ENCODE measurements at regions not wholly inside any gene's neighbourhood (a gene's known extent, or its start where the extent isn't known, plus 50 kb on each side); places are given as distances from the start of the nearest gene placed in this dataset.

DNA sequence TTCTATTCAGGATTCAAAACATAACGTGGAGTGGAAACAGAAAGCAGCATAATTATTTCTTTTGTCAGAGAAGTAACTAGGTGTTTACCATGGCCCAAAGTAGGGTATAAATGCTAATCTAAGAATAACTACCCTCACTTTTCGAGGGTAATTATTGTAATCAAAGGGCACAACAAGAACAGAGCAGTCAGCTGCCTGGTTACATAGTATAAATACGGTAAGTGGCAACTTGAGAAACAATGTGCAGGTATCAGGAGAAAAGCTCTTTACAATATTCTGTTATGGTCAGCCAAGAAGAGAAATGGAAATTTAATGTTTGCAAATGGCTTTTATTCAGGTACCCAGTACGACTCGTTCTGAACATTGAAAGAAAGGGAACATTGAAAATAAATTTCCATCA is 242.0 kb upstream of the NPY start:
- Mint-ChIP-seq H3K4me3 (no peak overlapping the region), H3K27ac (no peak overlapping the region)
- DNase-seq (ENCODE audit: low spot score in 2 of 2), result no peak

GRCh38 chr7:24049296-24049695 is 234.7 kb upstream of the NPY start:
- Mint-ChIP-seq H3K36me3 (no peaks in the 10 kb centered on the region), H3K9me3 (no peaks in the 10 kb centered on the region), H3K4me3 (no peak overlapping the region), H3K4me1 (peaks cover 7% of the 10 kb centered on the region), H3K27ac (no peak overlapping the region)
- DNase-seq (ENCODE audit: low spot score in 2 of 2) (no peak), ATAC-seq (no peak)

More for the DNA sequence above, 242.0 kb upstream of the NPY start:
- no peak for ATAC-seq
- Mint-ChIP-seq H3K36me3 (no peaks in the 10 kb centered on the region), H3K4me1 (no peaks in the 10 kb centered on the region), H3K9me3 (no peaks in the 10 kb centered on the region)

DNA sequence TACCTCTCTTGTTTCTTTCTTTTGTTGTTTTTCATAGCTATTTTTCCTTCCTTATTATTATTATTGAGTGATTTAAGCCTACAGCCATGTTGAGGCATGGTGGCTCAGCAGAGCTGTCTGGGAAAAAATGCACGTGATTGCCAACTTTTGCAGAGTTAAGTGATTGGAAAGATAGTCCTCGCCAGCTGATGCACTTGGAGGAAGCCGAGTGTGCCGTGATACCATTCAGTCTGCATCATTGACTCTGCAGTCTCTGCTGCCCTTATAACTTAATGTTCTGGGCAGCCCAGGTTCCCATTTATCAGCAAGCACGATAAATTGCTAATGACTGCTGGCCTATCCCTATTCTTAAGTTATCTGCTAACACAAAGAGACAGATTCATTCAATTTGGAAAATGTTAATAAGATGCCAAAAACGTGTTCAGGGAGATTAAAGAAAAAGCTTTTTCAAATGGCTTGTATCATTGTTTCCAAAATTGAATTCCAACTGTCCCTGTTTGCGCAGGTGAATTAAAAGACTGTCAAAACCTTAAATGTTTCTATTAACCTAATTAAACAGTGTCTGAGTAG is 232.9 kb upstream of the NPY start:
- Mint-ChIP-seq H3K4me1 (peaks cover 7% of the 10 kb centered on the region), H3K36me3 (no peaks in the 10 kb centered on the region), H3K4me3 (no peak overlapping the region), H3K27ac (no peak overlapping the region), H3K9me3 (no peaks in the 10 kb centered on the region)
- ATAC-seq (no peak), DNase-seq (ENCODE audit: low spot score in 2 of 2) (no peak)

DNA sequence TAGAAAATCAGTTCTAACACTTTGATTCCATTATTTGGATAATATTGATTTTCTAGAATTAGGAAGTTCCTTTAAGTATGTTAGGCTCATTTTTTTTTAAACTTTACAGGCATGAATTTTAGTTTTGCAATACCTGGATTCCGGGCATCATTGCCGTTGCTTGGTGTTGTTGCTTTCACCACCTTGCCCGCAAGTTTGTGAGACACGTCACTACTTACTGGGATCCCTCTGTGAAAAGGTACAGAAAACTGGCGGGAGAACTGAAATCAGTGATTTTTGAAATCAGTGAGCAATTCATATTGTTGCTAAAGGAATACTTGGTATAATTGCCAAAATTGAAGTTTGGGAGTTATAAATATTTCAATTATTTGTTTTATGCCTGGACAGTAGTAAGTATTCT is 232.3 kb upstream of the NPY start:
- Mint-ChIP-seq H3K27ac (no peak overlapping the region), H3K9me3 (no peaks in the 10 kb centered on the region), H3K4me1 (peaks cover 7% of the 10 kb centered on the region), H3K4me3 (no peak overlapping the region), H3K36me3 (no peaks in the 10 kb centered on the region)
- ATAC-seq, result no peak
- no peak for DNase-seq (ENCODE audit: low spot score in 2 of 2)

- Mint-ChIP-seq H3K36me3 (no peaks in the 10 kb centered on the region), H3K4me3 (no peak overlapping the region), H3K9me3 (no peaks in the 10 kb centered on the region), H3K27ac (no peak overlapping the region), H3K4me1 (peaks cover 7% of the 10 kb centered on the region)
- DNase-seq (ENCODE audit: low spot score in 2 of 2) (no peak), ATAC-seq (peak; percentile 44)
Measured at GRCh38 chr7:24052572-24053260, 231.3 kb upstream of the NPY start.

- Mint-ChIP-seq H3K27ac (no peak overlapping the region), H3K4me3 (no peak overlapping the region), H3K36me3 (no peaks in the 10 kb centered on the region), H3K4me1 (peaks cover 7% of the 10 kb centered on the region), H3K9me3 (no peaks in the 10 kb centered on the region)
- ATAC-seq (no peak), DNase-seq (ENCODE audit: low spot score in 2 of 2) (no peak)
Measured at GRCh38 chr7:24054236-24054635, 229.8 kb upstream of the NPY start.

- ATAC-seq (no peak), DNase-seq (ENCODE audit: low spot score in 2 of 2) (no peak)
- no peaks in the 10 kb centered on the region for H3K9me3 Mint-ChIP-seq
- H3K4me1 Mint-ChIP-seq, result peaks cover 7% of the 10 kb centered on the region
- H3K36me3 Mint-ChIP-seq, result no peaks in the 10 kb centered on the region
- H3K27ac Mint-ChIP-seq, result no peak overlapping the region
- H3K4me3 Mint-ChIP-seq, result no peak overlapping the region
Measured at GRCh38 chr7:24057243-24057642, 226.7 kb upstream of the NPY start.

DNA sequence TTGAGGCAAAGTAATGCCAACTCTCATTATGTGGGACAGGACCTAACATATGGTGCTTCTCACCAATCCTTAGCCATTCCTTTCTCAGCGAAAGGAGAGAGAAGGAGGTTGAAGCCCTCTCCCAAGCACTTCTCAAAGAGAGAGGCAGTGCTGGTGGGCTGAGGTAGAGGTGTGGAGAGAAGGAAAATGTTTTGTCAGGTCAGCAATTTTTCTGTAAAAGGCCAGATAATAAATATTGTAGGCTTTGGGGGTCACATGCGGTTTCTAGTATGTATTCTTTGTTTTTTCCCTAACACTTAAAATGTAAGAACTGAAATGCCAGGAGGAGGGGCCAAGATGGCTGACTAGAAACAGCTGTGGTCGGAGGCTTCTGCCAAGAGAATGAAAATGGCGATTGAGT is 225.0 kb upstream of the NPY start:
- ATAC-seq (no peak), DNase-seq (ENCODE audit: low spot score in 2 of 2) (no peak)
- Mint-ChIP-seq H3K27ac (no peak overlapping the region), H3K4me3 (no peak overlapping the region), H3K36me3 (no peaks in the 10 kb centered on the region), H3K9me3 (no peaks in the 10 kb centered on the region), H3K4me1 (no peaks in the 10 kb centered on the region)

- H3K27ac Mint-ChIP-seq, result no peak overlapping the region
- ATAC-seq (no peak), DNase-seq (ENCODE audit: low spot score in 2 of 2) (no peak)
- H3K4me3 Mint-ChIP-seq, result no peak overlapping the region
- H3K4me1 Mint-ChIP-seq, result no peaks in the 10 kb centered on the region
- H3K36me3 Mint-ChIP-seq, result no peaks in the 10 kb centered on the region
- H3K9me3 Mint-ChIP-seq, result no peaks in the 10 kb centered on the region
Measured at GRCh38 chr7:24059775-24060174, 224.2 kb upstream of the NPY start.

DNA sequence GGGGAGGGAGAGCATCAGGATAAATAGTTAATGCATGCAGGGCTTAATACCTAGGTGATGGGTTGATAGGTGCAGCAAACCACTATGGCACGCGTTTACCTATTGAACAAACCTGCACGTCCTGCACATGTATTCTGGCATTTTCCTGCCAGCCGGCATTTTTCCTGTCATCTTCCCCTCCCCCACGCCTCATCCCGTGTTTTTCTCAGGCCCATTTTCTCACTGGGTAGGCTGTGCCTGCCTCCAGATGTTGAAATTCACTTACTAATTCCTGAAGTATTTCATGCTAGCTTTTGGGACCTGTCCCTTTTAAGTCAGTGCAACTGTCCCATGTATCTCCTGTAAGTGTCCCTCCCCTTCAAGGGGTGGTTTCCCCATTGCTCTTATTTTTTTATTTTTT is 220.3 kb upstream of the NPY start:
- Mint-ChIP-seq H3K4me1 (no peaks in the 10 kb centered on the region), H3K36me3 (no peaks in the 10 kb centered on the region), H3K4me3 (no peak overlapping the region), H3K27ac (no peak overlapping the region), H3K9me3 (no peaks in the 10 kb centered on the region)
- no peak for ATAC-seq
- no peak for DNase-seq (ENCODE audit: low spot score in 2 of 2)

DNA sequence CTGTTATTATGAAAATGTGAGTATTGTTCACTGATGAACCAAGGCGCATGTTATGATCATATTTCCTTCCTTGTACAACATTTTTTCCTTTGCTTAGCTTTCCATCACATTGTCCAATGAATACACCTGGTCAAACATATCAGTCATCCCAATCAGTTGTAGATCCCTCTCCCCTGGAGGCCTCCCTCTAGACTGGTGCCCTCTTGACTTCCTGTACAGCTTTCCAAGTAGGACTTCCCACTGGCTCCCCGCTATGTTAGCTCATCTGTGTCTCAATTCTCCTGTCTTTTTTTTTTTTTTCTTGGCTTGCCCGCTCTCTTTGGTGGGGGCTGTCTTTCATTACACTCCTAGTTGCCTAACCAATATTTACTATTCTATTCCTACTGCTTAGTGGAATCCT is 214.2 kb upstream of the NPY start:
- Mint-ChIP-seq H3K27ac (no peak overlapping the region), H3K9me3 (no peaks in the 10 kb centered on the region), H3K4me3 (no peak overlapping the region), H3K36me3 (no peaks in the 10 kb centered on the region), H3K4me1 (peaks cover 5% of the 10 kb centered on the region)
- DNase-seq (ENCODE audit: low spot score in 2 of 2), result no peak
- ATAC-seq, result no peak

- no peak for ATAC-seq
- Mint-ChIP-seq H3K27ac (no peak overlapping the region), H3K36me3 (no peaks in the 10 kb centered on the region), H3K4me3 (peak overlapping the region; percentile 55), H3K9me3 (no peaks in the 10 kb centered on the region), H3K4me1 (peaks cover 9% of the 10 kb centered on the region)
- no peak for DNase-seq (ENCODE audit: low spot score in 2 of 2)
Measured at GRCh38 chr7:24073651-24074420, 210.2 kb upstream of the NPY start.

- DNase-seq (ENCODE audit: low spot score in 2 of 2), result no peak
- no peaks in the 10 kb centered on the region for H3K9me3 Mint-ChIP-seq
- H3K27ac Mint-ChIP-seq, result no peak overlapping the region
- H3K4me1 Mint-ChIP-seq, result peaks cover 9% of the 10 kb centered on the region
- no peak for ATAC-seq
- no peaks in the 10 kb centered on the region for H3K36me3 Mint-ChIP-seq
- no peak overlapping the region for H3K4me3 Mint-ChIP-seq
Measured at GRCh38 chr7:24075426-24075810, 208.6 kb upstream of the NPY start.

DNA sequence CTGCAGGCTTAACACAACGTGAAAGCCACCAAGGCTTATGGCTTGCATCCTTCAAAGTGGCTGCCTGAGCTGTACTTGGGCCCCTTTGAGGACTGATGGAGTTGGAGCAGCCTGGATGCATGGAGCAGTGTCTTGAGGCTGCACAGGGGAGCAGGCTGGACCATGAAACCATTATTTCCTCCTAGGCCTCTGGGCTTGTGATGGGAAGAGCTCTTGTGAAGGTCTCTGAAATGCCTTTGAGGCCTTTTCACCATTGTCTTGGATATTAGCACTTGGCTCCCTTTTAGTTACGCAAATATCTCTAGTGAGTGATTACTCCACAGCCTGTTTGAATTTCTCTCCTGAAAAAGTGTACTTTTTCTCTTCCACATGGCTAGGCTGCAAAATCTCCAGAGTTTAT is 201.2 kb upstream of the NPY start:
- H3K27ac Mint-ChIP-seq, result no peak overlapping the region
- ATAC-seq (no peak), DNase-seq (ENCODE audit: low spot score in 2 of 2) (no peak)
- peaks cover 8% of the 10 kb centered on the region for H3K9me3 Mint-ChIP-seq
- H3K4me3 Mint-ChIP-seq, result no peak overlapping the region
- no peaks in the 10 kb centered on the region for H3K36me3 Mint-ChIP-seq
- no peaks in the 10 kb centered on the region for H3K4me1 Mint-ChIP-seq

DNA sequence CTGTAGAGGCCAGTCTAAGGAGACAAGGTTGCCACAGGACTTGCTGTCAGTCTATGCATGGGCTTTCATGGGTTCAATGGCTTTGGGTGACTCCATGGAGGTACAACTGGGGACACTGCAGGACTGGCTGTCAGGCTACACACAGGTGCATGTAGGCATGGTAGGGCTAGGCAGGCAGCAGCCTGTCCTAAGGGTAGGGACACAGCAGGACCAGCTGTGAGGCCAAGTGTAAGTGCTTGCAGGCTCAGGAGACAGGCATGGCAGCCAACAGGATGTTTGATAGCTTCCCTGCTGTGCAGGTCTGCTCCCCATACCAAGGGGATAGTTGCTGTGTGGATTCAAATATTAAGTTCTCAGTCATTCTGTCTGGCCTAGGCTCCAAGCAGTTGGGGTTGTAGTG is 181.0 kb upstream of the NPY start:
- DNase-seq (ENCODE audit: low spot score in 2 of 2), result no peak
- ATAC-seq, result peak; percentile 45
- no peak overlapping the region for H3K27ac Mint-ChIP-seq
- peaks cover 9% of the 10 kb centered on the region for H3K9me3 Mint-ChIP-seq
- no peaks in the 10 kb centered on the region for H3K36me3 Mint-ChIP-seq
- no peak overlapping the region for H3K4me3 Mint-ChIP-seq
- H3K4me1 Mint-ChIP-seq, result no peaks in the 10 kb centered on the region

DNA sequence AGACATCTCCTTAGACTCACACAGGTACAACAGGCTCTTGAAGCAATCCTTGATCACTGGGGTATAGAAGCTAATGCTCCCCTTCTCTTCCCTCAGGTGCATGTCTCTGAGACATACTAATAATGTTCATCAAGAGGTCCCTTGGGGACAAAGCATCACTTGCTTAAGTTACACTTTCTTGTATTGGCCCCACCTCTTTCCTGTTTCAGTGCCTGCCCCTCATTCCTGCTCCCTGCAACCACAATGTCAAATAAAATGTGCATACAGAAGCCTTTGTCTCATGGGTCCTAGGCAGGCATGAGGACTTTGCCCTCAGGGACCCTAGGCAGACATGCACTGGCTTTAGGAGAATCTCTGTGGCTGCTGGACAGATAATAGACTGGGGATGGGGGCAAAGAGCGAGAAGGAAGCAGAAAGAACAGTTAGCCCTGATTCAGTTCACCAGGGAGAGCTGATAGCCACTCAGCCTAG is 175.0 kb upstream of the NPY start:
- Mint-ChIP-seq H3K4me3 (no peak overlapping the region), H3K4me1 (no peaks in the 10 kb centered on the region), H3K36me3 (no peaks in the 10 kb centered on the region), H3K9me3 (no peaks in the 10 kb centered on the region), H3K27ac (no peak overlapping the region)
- DNase-seq (ENCODE audit: low spot score in 2 of 2) (no peak), ATAC-seq (no peak)
